ENCODE measurements at regions not wholly inside any gene's neighbourhood (a gene's known extent, or its start where the extent isn't known, plus 50 kb on each side); places are given as distances from the start of the nearest gene placed in this dataset.

DNA sequence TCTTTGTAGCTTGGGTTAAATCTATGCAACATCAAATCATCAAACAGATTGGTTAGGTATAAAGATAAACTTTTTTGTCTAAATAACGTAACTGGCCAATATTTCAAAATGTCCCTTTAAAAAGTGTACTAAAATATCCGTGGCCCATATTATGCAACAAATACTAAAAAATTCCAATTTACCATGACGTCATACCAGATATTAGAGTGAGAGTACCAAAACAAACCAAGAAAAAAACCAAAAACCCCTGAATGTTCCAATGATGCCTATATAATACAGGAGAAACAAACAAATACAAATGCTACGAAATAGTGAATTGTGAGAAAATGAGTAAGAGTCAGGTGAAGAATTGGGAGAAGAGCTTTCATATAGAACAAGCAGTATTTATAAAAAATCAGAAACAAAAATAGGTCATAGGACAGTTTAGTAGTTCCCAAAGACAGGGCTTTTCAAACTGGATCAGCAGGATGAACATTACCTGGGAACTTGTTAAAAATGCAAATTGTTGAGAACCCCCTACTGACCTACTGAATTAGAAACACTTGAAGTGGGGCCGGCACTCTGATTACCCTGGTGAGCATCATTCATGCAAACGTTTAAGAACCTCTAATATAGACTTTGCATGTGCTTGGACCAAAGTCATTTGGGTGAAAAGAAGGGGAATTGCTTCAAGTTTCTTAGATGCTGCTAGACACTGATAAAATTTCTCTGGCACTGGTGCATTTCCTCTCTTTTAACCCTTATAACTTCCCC lies 753.7 kb downstream of the DSC3 start:
- peak in 1 of 3 experiments; percentile 24 for DNase-seq

GRCh38 chr18:30280861-30281470 lies 761.6 kb downstream of the DSC3 start:
- DNase-seq, result peak; percentile 52 to 85 (median 68)

DNA sequence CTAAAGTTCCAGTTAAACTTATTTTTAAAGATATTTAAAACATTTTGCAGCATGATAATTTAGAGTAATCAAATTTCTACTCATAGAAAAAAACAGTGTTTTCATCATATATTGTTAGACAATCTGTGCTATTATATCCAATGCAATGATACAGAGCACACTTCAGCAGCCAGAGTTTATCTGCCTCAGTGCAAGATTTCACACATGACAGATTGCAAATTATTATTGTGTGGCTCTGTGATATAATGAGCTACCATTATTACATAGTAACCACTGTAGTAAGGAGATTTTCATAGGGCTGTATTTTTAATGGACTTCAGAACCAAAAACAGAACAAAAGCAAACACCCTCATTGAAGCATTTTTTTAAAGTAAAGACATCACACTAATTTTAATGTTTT lies 762.4 kb downstream of the DSC3 start:
- peak in 1 of 3 experiments; percentile 72 for DNase-seq

DNA sequence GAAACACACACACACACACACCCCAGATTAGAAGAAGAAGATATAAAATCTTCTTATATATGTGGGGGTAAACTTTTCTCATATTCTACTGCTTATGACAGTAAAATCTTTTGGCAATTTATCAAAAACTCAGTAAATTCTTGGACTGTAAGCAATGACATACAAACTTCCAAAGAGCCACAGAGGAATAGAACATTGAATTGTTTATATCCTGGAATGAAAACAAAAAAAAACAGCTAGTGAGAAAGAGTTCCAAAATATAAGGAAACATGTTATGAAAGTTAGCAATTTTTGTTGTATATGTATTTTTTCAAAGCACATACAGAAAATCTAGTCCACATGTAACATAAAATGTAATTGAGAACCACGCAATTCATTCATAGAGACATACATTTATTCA lies 764.9 kb downstream of the DSC3 start:
- no peak for DNase-seq

DNA sequence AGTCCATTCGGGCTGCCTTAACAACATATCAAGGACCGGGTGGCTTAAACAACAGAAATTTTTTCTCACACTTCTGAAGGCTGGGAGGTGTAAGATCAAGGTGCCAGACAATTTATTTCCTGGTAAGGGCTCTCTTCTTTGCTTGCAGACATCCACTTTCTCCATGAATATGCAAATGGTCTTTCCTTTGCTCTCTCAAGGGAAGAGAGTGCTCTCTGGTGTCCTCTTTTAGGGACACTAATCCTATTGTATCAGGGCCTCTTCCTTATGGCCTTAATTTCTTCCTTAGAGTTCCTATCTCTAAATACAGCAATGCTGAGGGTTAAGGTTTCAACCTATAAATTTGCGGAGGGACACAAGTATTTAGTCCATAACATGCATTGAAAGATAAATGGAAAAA lies 770.8 kb downstream of the DSC3 start:
- peak in 2 of 3 experiments; percentile 9 to 53 for DNase-seq

DNA sequence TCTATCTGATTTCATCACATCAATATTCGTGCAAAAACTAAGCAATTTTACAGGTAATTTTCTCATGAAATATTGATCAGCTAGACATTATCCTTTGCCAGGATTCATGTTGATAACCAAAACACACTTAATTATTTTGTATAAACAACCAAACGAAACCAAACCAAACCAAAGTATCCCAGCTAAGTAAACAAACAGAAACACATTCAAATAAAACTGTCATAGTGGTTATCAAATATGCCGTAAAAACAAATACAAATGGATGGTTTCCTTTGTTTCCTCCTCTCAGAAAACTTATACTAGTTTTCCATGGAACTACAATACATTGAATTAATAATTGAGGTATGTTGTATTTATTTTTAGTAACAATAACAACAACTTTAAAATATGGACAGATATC lies 777.4 kb downstream of the DSC3 start:
- no peak for DNase-seq

DNA sequence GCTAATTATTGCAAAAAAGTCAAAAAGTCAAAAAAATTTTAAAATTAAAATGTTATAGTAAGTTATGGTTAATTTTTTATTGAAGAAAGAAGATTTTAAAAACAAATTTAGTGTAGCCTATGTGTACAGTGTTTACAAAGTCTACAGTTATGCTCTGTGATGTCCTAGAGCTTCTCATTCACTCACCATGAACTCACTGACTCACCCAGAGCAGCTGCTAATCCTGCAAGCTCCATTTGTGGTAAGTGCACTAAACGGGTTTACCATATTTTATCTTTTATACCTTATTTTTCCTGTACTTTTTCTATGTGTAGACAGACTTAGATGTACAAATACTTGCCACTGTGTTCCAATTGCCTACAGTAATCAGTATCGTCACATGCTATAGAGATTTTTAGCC lies 788.2 kb downstream of the DSC3 start:
- no peak for DNase-seq

- DNase-seq, result no peak
These were observed 794.5 kb downstream of the DSC3 start for GRCh38 chr18:30248056-30248455.

DNA sequence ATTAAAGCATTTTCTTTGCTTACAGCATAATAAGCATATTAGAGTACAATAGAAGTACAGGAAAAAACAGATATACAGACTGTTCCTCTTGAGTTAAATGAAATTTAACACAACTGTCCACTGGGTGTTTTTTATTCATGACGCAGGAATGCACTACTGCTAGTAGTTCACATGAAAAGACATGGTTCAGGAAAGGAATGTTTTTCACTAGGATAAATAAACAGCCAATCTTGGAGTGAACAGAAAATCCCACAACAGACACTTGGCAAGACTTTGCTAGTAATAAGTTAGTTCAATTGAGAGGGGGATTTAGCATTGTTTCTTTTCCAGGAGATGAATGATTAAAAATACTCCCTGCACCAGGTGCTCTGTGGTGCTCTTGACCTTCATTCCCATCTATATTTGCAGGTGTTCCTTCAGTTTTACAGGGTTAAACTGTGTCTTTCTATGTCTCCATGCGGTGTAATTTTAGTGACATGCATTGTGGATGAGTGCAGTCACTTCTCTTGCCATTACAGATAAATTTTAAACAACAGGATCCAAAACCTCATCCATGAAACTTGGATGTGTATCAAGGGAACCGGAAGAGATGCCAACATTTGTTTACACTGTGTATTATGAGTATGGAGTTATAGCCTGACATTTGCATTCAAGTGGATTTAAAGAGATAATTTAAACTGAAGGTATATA lies 796.6 kb downstream of the DSC3 start:
- DNase-seq, result peak in 1 of 3 experiments; percentile 24

- peak in 1 of 3 experiments; percentile 14 for DNase-seq
These were observed 807.8 kb downstream of the DSC3 start for GRCh38 chr18:30234755-30235154.

GRCh38 chr18:30211112-30211511 lies 831.4 kb downstream of the DSC3 start:
- no peak for DNase-seq

GRCh38 chr18:30208546-30208945 lies 834.0 kb downstream of the DSC3 start:
- no peak for DNase-seq

GRCh38 chr18:30192216-30192615 lies 850.3 kb downstream of the DSC3 start:
- no peak for DNase-seq

GRCh38 chr18:30186245-30186644 lies 856.3 kb downstream of the DSC3 start:
- no peak for DNase-seq

DNA sequence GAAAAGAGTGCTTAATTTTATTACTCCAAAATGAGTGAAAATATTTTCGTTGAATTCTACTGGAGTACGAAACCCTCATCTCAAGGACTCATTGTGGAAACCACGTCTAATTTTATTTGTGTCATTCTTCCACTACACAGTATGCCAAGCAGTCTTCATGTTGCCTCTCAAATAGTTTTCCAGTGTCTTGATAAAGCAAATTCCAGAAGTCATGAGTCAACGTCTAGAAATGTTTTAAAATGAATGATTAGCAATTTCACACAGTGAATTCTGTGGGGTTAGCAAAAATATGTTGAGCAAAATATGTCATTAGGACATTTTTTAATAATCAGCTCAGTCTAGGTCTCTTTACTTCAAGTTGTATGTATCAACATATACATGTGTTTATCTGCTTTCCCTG lies 865.5 kb downstream of the DSC3 start:
- no peak for DNase-seq

DNA sequence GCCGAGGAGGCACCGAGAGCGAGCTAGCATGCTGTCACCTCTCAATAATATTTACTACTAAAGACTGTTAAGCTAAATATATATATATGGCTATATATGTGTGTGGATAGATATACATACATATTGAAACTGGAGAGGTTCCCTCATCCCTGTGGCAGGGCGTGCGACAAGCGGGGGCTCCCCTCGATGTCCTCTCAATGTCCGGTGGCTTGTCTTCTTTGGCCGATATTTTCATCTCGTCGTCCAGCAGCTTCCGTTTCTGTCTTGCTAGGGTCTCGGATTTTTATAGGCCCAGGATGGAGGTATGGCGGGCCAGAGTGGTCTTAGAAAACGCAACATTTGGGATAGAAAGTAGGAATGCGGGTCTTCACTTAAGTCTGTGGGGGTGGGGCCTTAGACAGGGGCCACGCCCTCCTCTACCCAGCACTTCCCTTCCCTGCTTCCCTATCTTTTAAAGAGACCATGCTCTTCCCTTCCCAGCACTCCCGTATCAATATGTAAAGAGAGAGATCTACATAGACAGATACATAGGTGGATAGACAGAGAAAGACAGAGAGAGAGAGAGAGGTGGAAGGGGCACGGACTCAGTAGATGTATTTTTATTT lies 866.8 kb downstream of the DSC3 start:
- DNase-seq, result no peak

- DNase-seq, result no peak
These were observed 867.4 kb downstream of the DSC3 start for GRCh38 chr18:30175061-30175574.

- DNase-seq, result no peak
These were observed 879.0 kb downstream of the DSC3 start for GRCh38 chr18:30163573-30163972.

DNA sequence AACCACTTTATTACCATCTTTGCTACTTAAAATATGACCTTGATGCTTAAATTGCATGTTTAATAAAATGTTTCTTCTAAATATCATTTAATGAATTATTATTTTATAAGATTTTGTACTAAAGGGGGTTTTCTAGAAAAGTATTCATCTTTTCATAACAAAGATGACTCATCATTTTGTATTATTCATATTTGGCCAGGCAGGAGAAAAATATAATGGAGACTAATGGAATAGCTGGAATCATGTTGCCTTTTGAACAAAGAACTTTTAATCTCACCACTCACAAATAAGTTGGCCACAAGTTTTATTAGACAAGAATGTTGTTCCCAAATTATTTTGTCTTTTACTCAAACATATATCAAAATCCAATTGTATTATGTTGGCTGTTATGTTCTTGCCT lies 882.4 kb downstream of the DSC3 start:
- no peak for DNase-seq

DNA sequence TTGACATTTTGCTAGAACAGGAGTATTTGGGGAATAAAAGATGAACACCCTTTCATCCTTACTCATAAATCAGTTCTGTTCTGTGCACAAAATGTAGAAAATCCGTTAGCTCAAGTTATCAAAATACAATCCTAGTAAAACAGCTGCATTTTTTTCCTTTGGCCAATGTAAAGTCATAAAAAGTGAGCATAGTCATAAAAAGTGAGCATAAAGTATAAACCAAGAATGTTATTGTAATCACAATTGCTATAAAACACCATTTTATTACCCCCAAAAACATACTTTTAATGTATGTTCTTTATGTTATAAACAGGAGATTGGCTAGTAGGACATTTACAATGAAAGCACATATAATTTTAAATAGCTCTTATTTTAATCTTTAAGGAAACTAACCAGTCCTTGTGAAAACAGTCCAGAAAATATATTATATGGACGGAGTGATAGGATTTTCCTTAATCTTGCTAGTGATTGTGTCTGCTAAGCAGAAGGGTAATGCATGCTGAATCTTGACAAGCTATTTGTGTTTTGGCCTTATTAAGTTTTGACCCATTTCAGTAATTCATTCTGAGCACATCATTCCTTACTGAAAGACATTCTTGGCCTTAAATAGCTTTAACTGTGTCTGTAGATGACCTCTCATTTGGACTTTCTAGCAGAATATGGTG lies 891.8 kb downstream of the DSC3 start:
- no peak for DNase-seq

GRCh38 chr18:30149585-30149984 lies 893.0 kb downstream of the DSC3 start:
- no peak for DNase-seq

- DNase-seq, result no peak
These were observed 899.7 kb downstream of the DSC3 start for GRCh38 chr18:30142870-30143269.

DNA sequence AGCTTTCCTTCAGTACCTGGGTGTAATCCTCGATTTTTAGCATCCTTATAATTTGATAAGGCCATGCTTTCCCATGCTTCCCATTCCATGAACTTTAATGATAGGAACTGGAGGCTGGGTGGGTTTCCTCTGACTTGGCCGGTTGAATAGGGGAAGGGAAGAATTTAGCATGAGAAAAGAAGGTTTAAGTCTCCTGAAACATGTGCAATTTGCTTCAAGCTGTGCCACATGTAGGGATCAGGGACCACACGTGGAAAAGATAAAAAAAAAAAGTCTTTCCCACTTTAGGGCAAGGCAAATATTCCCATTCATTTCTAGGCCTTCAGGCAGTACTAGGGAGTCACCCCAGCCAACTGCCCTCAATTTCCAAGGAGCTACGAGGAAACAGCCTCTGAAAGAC lies 900.3 kb downstream of the DSC3 start:
- DNase-seq, result no peak

Measured in NCI-H1417 (cell line).